T-helper 2 cell treated with Interferon-gamma antibody and Interleukin-4, amounts not matched to agents 5 μg/mL and 100 μg/mL, for 36 hours (primary cell): ENCODE measurements at regions not wholly inside any gene's neighbourhood (a gene's known extent, or its start where the extent isn't known, plus 50 kb on each side); places are given as distances from the start of the nearest gene placed in this dataset.
A peak's percentile ranks its signal among the peaks of the same experiment; 100 is the strongest.

Source experiments
- DNase-seq: peaks from one replicate; pipeline ENCODE4 v3.0.0; 2021; ENCODE audit warnings: low spot score
- H3K27ac Mint-ChIP-seq: one replicate; pipeline ENCODE4 v1.8.0; 2021; ENCODE audit warnings: mild to moderate bottlenecking, mixed read lengths
- H3K27me3 Mint-ChIP-seq: one replicate; pipeline ENCODE4 v1.8.0; 2021; ENCODE audit warnings: low read depth, mixed read lengths
- H3K36me3 Mint-ChIP-seq: one replicate; pipeline ENCODE4 v1.8.0; 2021; ENCODE audit warnings: low read depth, mixed read lengths
- H3K4me1 Mint-ChIP-seq: one replicate; pipeline ENCODE4 v1.8.0; 2021; ENCODE audit warnings: low read depth, mixed read lengths
- H3K4me3 Mint-ChIP-seq: one replicate; pipeline ENCODE4 v1.8.0; 2022; ENCODE audit warnings: mild to moderate bottlenecking, moderate library complexity, mixed read lengths
- H3K9me3 Mint-ChIP-seq: one replicate; pipeline ENCODE4 v1.8.0; 2021; ENCODE audit warnings: mixed read lengths

DNA sequence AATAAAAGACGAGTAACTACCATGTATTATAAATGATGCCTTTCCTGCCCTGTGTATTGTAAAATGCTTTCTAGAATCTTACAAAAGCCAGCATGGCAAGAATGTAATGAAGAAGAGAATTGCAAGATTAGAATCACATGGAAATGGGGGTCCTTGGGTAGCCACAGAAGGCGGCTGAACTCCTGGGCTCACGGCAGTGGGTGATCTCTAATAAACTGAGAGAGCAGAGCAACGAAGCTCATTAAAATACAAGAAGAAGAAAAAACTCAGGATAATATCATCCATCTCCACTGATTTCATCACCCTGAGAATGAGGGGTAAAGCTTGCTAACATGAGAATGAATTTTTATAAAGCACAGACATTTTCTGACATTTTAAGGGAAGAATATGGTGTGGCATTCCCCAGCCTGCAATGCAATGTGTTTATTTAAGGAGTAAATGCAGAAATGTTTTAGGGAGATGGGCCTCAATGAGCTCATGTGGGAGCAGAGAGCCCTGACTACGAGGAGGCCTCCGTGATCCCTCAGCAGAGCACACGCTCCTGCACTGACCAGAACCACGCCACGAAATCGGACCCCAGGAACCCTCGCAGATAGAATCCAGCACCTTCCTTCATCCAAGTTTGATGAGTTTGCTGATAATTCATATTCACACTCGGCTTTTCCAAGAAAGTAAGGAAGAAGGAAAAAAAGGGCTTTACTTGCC, 92.7 kb upstream of the PFKP start:
- Mint-ChIP-seq H3K27ac (peak overlapping the region; percentile 36), H3K9me3 (no peaks in the 10 kb centered on the region), H3K4me1 (peaks cover 1% of the 10 kb centered on the region), H3K36me3 (no peaks in the 10 kb centered on the region), H3K27me3 (no peaks in the 10 kb centered on the region), H3K4me3 (no peak overlapping the region)
- DNase-seq: no peak

DNA sequence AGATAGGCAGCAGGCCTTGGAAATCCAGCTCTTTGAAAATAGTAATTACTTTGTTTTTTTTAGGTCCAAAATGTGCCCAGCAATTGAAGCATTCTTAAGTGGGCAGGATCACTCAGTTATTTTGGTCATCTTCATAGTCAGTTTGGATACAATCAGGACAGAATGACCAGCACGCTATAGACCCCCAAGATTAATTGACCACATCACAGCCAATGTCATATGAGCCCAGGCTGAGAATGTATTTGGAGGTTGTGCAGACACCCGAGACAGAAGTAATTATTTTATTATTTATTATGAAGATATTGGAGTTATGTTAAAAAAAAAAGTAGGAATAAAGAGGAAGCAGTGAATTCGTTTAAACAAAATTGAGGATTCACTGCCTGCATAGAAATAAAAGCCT, 93.3 kb upstream of the PFKP start:
- Mint-ChIP-seq H3K9me3 (no peaks in the 10 kb centered on the region), H3K27ac (no peak overlapping the region), H3K27me3 (no peaks in the 10 kb centered on the region), H3K4me1 (peaks cover 1% of the 10 kb centered on the region), H3K4me3 (no peak overlapping the region), H3K36me3 (no peaks in the 10 kb centered on the region)
- no peak for DNase-seq

DNA sequence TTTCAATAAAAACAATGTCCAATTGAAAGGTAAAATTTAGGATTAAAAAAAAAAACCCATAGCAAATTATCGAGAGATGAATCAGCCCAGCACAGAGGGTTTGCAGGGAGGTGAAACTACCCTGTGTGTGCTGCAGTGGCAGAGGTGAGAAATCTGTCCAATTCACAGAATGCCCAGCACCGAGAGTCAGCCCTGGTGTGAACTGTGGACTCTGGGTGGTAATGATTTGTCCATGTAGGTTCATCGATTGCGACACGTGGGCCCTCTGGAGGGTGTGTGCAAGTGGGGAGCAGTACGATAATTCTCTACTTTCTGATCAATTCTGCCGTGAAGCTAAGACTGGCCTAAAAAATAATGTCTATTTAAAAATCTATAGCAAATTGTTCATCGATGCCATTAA, 94.5 kb upstream of the PFKP start:
- H3K27me3 Mint-ChIP-seq: no peaks in the 10 kb centered on the region
- H3K9me3 Mint-ChIP-seq: no peaks in the 10 kb centered on the region
- no peaks in the 10 kb centered on the region for H3K36me3 Mint-ChIP-seq
- H3K4me1 Mint-ChIP-seq: no peaks in the 10 kb centered on the region
- no peak overlapping the region for H3K27ac Mint-ChIP-seq
- H3K4me3 Mint-ChIP-seq: no peak overlapping the region
- DNase-seq: no peak

DNA sequence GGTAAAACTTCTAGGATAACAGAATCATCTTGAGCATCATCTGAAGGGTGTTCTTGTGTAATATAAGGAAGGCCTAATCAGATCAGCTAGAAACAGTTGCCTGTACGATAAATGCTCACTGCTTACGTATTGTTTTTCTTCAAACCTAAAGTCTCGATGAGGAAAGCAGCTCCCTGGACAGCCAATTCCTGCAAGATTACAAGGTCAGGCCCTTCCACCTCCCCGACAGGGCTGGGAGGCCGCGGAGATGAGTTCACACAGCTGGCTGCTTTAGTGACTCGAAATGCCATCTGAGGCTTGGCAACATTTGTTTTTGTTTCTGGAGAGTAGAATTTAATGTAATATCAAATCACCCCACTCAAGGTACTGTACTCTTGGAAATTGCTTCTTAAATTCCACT, 95.1 kb upstream of the PFKP start:
- Mint-ChIP-seq H3K36me3 (no peaks in the 10 kb centered on the region), H3K27ac (no peak overlapping the region), H3K4me1 (no peaks in the 10 kb centered on the region), H3K4me3 (no peak overlapping the region), H3K27me3 (no peaks in the 10 kb centered on the region), H3K9me3 (no peaks in the 10 kb centered on the region)
- no peak for DNase-seq

DNA sequence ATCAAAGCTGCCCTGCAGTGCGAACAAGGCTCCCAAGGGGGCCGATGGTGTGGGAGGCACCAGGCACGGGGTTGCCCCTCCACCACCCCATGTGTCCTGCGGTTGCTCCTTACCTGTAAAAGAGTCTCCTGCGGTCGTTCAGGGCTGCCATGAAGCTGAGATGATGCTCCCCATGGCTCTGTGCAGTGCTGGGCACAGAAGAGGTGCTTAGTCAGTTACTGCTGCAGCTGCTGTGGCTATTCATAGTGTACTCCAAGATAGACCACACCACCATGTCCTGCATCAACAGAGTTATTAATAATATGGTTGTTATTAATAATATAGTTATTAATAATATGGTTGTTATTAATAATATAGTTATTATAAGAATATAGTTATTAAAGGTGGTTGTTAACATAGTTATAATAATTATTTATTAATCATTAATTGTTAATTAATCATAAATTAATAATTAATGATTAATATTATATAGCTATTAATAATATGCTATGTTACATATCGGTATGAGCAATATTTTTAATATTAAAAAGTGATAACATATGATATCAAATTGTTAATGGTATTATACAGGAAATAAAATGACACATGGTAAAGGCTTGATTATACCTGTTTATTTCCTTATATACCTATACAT, 97.0 kb upstream of the PFKP start:
- Mint-ChIP-seq H3K27me3 (peaks cover 4% of the 10 kb centered on the region), H3K36me3 (no peaks in the 10 kb centered on the region), H3K4me1 (no peaks in the 10 kb centered on the region), H3K4me3 (no peak overlapping the region), H3K27ac (no peak overlapping the region), H3K9me3 (no peaks in the 10 kb centered on the region)
- DNase-seq: no peak

DNA sequence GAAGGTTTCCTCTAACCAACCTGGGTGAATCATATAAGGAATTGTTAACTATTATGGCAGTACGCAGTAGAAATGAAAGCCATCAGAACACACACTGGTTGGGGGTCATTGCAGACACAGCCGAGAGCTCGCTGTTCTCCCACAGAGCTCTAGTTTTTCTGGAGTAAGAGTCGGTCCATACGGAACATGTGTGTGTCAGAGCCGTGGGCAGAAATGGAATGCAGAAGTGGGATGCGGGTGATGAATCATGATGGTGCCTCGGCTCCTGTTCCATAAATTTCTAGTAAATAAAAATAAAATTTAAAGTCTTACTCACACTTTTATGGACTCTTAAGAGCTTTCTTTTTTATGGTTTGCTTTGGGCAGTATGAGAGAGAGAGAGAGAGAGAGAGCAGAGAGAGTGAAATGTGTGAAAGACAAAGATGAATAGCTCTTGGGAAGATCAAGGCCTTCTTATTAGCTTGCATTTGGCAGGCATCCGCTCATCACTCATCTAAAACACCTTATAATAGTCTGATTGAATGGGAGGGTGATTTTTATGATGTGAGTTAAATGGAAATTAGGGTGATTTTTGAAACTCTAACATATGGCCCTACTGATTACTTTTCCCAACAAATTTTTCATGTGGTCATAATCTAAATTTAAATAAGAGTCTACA, 98.8 kb upstream of the PFKP start:
- no peaks in the 10 kb centered on the region for H3K36me3 Mint-ChIP-seq
- H3K27ac Mint-ChIP-seq: no peak overlapping the region
- H3K9me3 Mint-ChIP-seq: no peaks in the 10 kb centered on the region
- no peak for DNase-seq
- H3K4me1 Mint-ChIP-seq: no peaks in the 10 kb centered on the region
- H3K27me3 Mint-ChIP-seq: peaks cover 8% of the 10 kb centered on the region
- no peak overlapping the region for H3K4me3 Mint-ChIP-seq

DNA sequence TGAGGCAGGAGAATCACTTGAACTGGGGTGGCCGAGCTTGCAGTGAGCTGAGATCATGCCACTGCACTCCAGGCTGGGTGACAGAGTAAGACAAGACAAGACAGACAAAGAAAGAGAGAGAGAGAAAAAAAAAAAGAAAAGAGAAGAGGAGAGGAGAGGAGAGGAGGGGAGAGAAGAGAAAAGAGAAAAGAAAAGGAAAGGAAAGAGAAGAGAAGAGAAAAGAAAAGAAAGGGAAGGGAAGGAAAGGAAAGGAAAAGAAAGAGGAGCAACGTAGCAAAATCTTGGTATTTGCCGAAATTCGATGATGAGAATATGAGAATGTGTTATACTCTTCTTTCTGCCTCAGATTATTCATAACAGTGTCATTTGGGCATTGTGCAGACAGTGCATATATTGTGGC, 101.2 kb upstream of the PFKP start:
- Mint-ChIP-seq H3K36me3 (no peaks in the 10 kb centered on the region), H3K27ac (no peak overlapping the region), H3K9me3 (no peaks in the 10 kb centered on the region), H3K27me3 (peaks cover 13% of the 10 kb centered on the region), H3K4me1 (no peaks in the 10 kb centered on the region), H3K4me3 (no peak overlapping the region)
- DNase-seq: no peak

DNA sequence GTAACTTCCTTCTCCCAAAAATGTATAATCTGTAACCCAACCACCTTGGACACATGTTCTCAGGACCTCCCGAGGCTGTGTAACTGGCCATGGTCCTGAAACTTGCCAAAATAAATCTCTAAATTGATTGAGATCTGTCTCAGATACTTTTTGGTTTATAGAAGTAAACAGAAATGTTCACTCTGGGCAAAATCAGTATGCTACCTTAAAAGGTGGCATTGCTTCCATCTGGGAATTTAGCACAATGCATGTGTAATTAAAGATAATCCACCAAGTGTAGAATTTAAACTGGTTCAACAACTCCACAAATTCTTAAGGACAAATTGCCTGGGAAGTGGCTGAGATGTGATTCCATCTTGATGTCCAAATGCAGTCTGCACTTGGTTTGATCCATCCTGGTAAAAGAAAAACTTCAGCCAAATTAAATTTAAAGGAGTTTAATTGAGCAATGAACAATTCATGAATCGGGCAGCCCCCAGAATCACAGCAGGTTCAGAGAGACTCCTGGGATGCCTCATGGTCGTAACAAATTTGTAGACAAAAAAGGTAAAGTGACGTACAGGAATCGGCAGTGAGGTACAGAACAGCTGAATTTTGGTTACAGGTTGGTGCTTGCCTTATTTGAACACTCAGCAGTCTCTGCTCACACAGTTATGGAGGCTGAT, 102.6 kb upstream of the PFKP start:
- H3K36me3 Mint-ChIP-seq: no peaks in the 10 kb centered on the region
- no peak for DNase-seq
- H3K27ac Mint-ChIP-seq: no peak overlapping the region
- no peak overlapping the region for H3K4me3 Mint-ChIP-seq
- H3K9me3 Mint-ChIP-seq: no peaks in the 10 kb centered on the region
- H3K4me1 Mint-ChIP-seq: no peaks in the 10 kb centered on the region
- H3K27me3 Mint-ChIP-seq: peaks cover 15% of the 10 kb centered on the region

DNA sequence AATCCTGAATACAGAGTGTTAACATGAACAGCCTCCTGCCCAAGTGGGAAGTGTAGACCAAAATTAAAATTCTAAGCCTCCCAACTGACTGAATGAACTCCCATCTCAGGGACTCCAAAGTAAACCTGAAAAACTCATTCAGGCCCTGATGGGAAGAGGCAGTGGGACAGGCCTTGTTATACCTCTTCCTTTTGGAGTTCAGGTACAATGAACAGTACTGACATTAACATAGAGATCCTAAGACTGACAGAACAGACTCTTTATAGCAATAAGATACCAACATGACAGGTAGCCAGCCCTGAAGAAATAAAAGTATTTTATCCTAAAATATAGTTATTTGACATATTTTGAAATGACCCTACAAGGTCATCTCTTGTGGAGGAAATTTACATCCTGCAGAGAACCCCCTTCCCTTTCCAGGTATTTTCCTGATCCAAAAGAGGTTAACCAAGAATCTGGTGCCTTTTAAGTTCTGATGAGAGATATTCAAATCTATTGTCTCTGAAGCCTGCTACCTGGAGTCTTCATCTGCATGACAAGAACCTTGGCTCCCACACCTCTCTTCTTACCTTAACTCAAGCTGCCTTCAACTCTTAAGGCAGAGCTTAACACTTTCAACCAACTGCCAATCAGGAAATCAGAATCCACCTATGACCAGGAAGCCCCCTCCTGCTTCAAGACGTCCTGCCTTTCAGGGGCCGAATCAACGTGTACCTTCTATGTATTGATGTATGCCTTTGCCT, 103.3 kb upstream of the PFKP start:
- Mint-ChIP-seq H3K36me3 (no peaks in the 10 kb centered on the region), H3K27ac (no peak overlapping the region), H3K4me3 (no peak overlapping the region), H3K4me1 (no peaks in the 10 kb centered on the region), H3K9me3 (no peaks in the 10 kb centered on the region), H3K27me3 (peaks cover 15% of the 10 kb centered on the region)
- DNase-seq: no peak

DNA sequence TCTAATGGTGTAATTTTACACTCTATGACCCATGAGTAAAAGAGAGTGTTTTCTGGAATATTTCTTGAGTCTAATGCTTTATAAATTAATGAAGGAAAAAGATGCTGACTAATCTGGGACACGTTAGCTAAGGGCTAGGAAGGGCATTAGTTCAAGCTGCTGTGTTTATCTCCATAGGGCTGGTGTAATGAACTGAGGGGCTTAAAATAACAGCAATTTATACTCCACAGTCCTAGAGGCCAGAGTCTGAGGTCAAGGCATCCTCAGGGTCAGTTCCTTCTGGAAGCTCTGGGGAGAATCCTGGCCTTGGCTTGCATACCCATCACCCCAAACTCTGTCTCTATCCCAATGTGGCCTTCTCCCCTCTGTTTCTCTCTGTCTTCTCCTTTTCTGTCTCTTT, 105.2 kb upstream of the PFKP start:
- H3K9me3 Mint-ChIP-seq: no peaks in the 10 kb centered on the region
- H3K27ac Mint-ChIP-seq: no peak overlapping the region
- peaks cover 15% of the 10 kb centered on the region for H3K27me3 Mint-ChIP-seq
- no peaks in the 10 kb centered on the region for H3K4me1 Mint-ChIP-seq
- no peak for DNase-seq
- H3K4me3 Mint-ChIP-seq: no peak overlapping the region
- no peaks in the 10 kb centered on the region for H3K36me3 Mint-ChIP-seq

DNA sequence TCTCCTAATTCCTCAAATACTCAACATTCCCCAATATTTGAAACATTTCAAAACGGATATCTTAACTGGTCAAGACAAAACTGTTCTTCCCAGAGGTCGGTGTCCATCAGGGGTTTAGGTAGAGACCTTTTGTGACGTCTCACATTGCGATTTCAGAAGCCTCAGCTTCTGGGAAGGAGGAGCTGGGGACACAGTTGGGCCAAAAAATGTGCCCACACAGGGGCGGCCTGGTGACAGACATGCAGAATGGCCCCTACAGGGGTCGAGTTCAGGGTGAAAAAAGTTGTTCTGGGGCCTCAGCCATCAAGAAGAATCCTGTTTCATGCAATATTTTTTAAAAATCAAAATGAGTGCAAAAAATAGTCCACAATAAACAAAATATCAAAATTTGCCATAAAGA, 108.7 kb upstream of the PFKP start:
- H3K27me3 Mint-ChIP-seq: peaks cover 7% of the 10 kb centered on the region
- no peaks in the 10 kb centered on the region for H3K4me1 Mint-ChIP-seq
- no peaks in the 10 kb centered on the region for H3K36me3 Mint-ChIP-seq
- no peak overlapping the region for H3K27ac Mint-ChIP-seq
- H3K9me3 Mint-ChIP-seq: no peaks in the 10 kb centered on the region
- DNase-seq: no peak
- no peak overlapping the region for H3K4me3 Mint-ChIP-seq

DNA sequence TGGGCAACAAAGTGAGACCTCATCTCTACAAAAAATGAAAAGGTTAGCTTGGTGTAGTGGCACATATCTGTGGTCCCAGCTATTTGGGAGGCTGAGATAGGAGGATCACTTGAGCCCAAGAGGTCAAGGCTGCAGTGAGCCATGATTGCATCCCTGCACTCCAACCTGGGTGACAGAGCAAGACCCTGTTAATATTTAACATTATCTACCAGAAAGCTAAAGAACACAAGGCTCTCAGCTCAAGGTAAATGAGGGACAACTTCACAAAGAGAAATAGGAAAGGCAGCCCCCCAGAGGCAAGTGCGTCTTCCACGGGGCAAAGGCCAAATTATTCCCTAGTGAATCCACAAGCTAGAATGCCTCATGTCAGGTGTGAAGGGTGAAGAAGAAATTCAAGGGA, 109.6 kb upstream of the PFKP start:
- Mint-ChIP-seq H3K4me3 (no peak overlapping the region), H3K27ac (no peak overlapping the region), H3K36me3 (no peaks in the 10 kb centered on the region), H3K27me3 (peaks cover 7% of the 10 kb centered on the region), H3K9me3 (no peaks in the 10 kb centered on the region), H3K4me1 (no peaks in the 10 kb centered on the region)
- DNase-seq: no peak

DNA sequence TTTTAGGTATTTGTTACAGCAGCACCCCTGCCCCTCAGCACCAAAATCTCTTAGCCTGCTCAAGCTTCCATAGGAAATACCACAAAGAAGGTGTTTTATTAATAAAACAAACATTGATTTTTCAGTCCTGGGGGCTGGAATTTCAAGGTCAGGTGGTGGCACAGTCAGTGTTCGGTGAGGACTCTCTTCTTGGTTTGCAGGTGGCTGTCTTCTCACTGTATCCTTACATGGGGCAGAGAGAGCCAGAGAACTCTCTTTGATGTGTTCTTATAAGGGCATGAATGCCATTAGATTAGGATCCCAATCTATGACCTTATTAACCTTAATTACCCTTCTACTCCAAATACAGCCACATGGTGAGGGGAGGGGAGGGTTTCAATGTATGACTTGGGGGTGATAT, 112.3 kb upstream of the PFKP start:
- DNase-seq: no peak
- Mint-ChIP-seq H3K4me1 (peaks cover under 1% of the 10 kb centered on the region), H3K27me3 (peaks cover 3% of the 10 kb centered on the region), H3K27ac (no peak overlapping the region), H3K9me3 (no peaks in the 10 kb centered on the region), H3K36me3 (no peaks in the 10 kb centered on the region), H3K4me3 (no peak overlapping the region)

DNA sequence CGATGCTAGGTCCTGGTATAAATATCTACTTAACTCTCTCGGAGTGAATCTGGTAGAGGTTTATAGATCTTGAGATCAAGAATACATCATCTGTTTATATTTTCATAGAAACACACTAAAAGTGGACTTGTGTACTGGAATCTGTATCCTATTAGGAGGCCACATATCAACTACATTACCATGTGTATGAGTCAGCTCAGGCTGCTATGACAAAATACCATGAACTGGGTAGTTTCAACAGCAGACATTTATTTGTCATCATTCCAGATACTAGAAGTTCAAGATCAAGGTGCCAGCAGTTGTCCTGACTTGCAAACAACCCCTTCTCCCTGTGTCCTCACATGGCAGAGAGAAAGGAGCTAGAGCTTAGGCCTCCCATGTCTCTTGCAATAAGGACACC, 113.9 kb upstream of the PFKP start:
- Mint-ChIP-seq H3K27me3 (peaks cover 7% of the 10 kb centered on the region), H3K36me3 (no peaks in the 10 kb centered on the region), H3K27ac (no peak overlapping the region), H3K4me1 (peaks cover 11% of the 10 kb centered on the region), H3K9me3 (no peaks in the 10 kb centered on the region), H3K4me3 (no peak overlapping the region)
- no peak for DNase-seq
